HG03103 (cell line): ENCODE measurements at regions not wholly inside any gene's neighbourhood (a gene's known extent, or its start where the extent isn't known, plus 50 kb on each side); places are given as distances from the start of the nearest gene placed in this dataset.
"Not testable (repeated sequence)": the region's sequence is repeated elsewhere in the genome, so short reads cannot be mapped to it uniquely, and the experiment has no call there.

Experiments used
- ATAC-seq: cut with Tn5 transposase; IDR thresholded peaks from one replicate; pipeline ENCODE4 v1.9.1; 2021; ENCODE audit warnings: low read depth; ENCODE audit not compliant: unreplicated experiment

DNA sequence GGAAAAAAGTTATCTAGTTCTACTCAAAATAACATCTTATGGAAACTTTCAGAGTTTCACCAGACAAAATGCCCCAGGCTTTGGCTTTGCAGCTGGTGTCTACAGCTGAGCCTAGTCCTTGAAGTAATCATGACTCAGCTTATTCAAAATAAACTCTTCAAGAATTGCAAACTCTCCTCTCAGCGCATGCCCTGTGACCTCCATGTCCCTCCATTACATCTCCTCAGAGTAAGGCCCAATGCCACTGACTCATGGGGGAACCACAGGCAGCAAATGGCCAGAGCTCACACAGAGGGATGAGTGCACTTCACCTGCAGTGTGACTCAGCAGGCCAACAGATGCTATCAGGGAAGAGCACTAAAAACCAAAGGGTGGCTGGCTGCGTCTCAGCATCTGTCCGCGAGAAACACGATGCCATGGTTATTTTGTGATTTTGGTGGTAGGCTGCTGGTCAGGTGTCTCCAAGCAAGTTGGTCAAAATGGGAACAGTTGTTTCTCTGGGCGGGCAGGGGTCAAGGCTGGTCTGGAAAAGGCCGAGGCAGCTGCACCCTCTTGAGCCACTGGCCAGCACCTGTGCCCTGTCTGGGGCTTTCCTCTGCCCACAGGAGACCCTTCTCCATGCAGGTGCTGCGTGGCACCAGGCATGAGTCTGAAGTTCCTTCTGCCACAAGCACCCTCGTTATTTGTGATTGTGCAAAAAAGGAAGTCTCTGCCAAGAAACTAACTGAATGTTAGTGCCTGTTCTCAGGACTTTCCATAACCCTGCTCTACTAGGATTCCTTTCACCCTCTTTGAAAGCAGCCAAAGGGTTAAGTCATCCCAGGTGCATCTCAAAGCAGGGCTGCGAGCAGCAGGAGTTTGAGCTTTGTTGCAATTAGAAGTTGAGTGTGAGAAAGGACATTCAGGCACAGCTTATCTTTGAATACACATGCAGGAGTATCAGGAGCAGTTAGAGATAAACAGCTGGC lies 118.1 kb upstream of the PLGLB2 start:
- not testable (repeated sequence) for ATAC-seq

GRCh38 chr2:87630892-87631291 lies 117.0 kb upstream of the PLGLB2 start:
- ATAC-seq: not testable (repeated sequence)

DNA sequence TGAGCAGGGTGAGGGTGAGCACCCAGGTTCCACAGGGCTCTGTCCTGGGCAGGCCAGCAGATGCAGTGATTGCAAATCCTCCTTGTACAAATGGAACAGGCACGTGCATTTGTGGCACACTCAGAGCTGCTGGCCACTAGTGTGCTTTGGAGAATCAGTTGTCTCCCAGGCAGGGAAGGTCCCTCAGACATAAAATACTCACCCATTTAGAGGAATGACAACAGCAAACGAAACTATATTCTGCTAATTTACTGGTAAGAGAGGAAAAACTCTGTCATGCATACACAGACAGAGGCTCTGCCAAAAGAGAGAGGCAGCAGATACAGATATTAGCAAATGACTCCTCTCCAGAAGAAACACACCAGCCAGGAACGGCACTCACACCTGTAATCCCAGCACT lies 116.5 kb upstream of the PLGLB2 start:
- ATAC-seq: not testable (repeated sequence)

GRCh38 chr2:87633287-87633963 lies 114.5 kb upstream of the PLGLB2 start:
- ATAC-seq: not testable (repeated sequence)

GRCh38 chr2:87634106-87634505 lies 113.8 kb upstream of the PLGLB2 start:
- not testable (repeated sequence) for ATAC-seq

DNA sequence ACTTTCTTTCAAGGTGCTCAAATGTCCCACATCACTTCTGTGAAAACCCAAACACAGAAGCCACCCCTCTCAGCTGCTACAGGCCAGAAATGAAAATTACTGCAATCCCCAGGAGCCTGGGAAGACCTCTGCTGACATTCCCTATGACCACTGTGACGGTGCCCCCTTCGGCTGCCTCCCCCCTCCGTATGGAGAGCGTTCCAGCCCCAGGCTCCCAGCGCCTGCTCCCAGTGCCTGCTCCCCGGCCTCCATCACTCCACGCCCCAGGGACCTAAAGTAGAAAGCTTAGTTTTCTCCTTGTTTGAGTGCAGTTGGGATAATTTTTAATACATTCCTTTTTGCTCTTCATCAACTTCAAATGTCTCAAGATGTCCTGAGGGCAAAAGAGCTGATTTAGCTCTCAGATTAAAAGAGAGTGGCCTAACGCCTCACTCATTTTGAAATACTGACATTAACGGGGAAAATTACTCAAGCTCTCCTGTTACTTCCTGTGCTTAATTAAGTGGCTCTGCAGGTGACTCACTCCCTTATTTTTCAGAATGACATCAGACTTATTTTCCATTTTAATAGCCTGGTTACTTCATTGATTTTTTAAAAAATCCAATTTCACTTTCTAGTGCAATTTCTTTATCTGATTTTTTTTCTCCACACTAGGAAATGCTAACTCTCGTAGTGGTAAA lies 112.8 kb upstream of the PLGLB2 start:
- ATAC-seq: not testable (repeated sequence)

- not testable (repeated sequence) for ATAC-seq
Observed at GRCh38 chr2:87636246-87636645, 111.6 kb upstream of the PLGLB2 start.

DNA sequence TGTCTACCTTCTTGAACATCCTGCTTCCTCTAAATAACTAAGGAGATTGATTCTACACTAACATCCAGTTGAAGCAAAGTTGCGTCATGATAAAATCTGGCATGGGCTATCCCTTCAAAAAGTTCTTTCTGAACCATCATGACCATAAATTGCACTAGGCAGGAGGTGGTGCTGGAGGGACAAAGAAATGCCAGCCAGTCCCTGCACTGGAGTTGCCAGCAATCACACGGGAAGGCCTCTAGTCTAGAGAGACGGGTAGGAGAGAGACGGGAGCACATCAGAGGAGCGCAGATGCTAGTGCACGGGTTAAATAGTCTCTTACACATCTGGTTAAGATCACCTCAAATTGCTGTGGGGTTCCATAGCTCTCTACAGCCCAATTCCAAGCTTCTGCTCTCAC lies 111.2 kb upstream of the PLGLB2 start:
- ATAC-seq: not testable (repeated sequence)

DNA sequence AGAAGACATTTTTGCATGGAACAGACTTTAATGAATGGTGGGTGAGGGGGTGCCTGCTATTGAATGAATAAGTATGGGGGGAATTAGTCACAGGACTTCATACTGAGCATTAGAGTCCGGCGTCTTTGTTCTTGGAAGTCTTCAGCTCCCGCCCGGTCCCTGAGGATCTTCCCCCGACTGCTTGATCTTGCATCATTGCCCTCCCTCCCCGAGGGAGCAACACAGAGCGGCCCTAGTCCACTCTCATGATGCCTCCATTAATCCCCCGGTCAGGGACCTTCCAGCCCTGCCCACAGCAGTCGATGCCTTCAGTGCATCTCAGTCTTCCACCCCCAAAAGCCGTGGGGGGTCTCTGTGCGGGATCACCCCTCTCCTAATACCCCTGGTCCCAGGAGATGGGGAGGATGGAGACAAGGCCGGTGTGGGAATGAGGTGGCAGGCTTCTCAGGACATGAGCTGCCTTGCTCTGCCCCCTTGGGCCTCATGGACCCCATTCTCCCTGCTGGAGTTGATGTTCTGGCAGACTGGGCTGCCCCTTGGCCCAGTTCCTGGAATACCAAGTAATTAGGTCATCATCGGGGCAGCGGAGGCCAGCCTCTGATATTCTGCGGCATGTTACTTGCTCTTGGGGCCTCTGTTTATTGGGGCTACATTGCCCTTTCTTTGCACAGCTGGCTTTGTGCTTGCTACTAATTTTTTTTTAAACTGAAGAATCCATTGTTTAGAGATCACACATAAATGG lies 110.5 kb upstream of the PLGLB2 start:
- not testable (repeated sequence) for ATAC-seq

DNA sequence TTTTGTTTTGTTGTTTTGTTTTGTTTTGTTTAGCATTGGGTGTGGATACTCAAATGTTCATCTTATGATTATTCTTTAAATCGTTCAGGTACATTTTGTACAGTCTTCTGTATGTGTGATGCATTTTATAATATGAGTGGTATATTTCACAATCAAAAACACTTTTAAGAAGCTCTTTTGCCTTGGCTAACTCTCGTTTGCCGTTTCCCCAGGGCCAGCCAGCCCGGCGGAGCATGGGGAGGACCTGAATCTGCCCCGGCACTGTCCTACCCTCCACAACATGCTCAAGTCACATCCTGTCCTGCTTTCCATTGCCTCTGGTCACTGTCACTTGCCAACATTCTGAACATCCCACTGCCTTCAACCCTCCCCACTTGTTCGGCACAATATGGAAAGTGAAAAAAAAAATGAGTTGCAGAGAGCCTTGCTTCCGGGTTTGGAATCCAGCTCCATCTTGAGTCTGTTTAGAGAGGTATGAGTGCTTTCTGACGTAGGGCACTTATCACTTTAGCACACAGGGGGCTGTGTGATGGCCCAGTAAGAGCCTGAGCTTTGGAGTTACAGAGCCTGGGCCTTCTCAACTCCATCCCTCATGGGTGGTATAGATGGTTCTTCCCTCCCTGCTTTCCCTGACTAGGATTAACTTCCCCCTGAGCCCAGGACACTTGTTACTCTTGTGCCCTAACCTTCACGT lies 109.6 kb upstream of the PLGLB2 start:
- not testable (repeated sequence) for ATAC-seq

GRCh38 chr2:87638872-87639271 lies 109.0 kb upstream of the PLGLB2 start:
- not testable (repeated sequence) for ATAC-seq

DNA sequence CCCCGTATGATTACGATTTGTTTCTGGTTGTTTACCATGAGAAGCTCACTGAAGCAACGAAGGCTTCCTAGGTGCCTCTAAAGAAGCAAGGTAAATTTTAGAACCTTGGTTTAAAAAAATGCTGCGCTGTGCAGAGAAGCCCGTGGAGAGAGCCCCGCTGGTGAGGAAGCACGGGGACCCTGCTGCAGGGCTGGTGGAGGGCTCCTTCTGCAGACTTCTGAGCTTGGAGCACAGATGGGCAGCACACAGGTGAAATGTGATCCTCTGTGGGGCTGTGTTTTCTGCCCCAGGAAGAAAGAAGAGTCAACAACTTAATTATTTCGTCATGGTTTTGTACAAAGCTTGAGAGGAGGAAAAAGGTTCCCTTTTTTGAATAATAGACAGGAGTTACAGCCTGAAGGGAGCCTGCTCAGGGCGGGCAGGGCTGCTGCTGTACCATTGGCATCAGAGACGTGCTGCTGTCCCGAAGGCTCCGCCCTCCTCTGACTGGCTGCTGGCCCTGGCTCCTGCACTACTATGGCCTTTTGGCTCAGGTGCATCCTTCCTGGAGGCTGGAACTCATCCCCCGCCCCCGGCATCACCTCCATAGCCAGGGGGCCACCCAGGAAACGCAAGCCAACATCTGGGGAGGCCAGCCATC lies 108.0 kb upstream of the PLGLB2 start:
- ATAC-seq: not testable (repeated sequence)

DNA sequence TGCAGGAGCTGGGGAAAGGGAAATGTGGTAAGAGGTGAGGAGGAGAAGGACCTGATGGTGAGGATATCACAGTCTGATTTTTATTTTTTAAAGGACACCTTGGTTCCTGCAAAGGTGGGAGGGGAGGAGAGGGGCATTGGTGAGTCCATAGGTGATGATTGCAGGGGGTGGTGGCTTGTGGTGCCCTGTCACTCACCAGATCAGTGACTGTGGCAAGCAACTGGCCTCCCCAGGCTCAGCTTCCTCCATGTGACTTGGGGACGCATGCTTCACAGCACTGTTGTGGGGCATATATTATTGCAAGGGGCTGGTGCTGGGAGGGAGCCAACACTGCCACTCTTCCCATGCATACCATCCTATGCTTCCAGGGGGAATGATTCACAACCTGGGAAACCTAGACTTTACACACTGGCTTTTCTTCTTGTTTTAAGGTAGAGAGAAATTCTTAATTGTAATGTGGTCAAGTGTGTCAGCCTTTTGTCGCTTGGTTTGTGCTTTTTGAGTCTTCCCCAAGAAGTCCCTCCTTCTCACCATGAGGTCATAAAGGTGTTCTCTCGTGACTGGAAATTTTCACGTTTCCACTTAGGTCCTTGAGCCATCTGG lies 106.8 kb upstream of the PLGLB2 start:
- ATAC-seq: not testable (repeated sequence)

- ATAC-seq: not testable (repeated sequence)
Observed at GRCh38 chr2:87643165-87643564, 104.7 kb upstream of the PLGLB2 start.

GRCh38 chr2:87647737-87648498 lies 100.0 kb upstream of the PLGLB2 start:
- ATAC-seq: not testable (repeated sequence)

DNA sequence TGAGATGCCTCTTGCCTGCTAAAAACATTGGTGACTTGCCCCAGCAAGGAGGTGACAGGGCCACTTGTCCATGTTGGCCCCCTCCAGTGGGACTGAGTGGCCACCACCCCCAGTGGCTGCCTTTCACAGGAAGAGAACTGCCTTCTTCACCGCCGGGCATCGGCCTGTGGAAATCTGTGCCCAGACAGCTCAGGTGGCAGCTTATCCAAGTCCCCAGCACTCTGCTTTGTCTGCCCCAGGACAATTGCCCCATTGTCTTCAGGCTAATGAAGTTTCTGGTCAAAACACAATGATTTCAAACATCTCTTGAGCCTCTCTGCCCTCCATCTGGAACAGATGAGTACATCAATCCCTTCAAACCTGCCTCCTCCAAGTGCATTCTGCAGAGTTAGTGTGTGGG lies 99.1 kb upstream of the PLGLB2 start:
- not testable (repeated sequence) for ATAC-seq

DNA sequence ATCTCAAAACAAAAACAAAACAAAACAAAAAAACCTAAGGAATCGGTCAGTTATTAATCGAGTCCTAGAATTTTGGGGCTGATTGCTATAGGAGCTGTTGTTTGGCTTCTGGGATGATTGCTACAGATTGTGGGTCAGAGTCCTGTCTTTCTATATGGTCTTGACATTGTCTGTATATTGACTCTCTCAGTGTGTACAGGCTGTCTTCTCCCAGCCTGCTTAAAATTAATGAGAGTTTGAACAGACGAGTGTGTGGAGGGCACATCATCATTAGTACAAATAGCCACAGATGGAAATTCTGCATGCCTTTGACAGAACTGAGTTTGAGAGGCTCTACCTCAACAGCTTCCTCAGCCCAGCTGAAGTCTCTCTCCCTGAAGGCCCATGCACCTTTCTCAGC lies 98.0 kb upstream of the PLGLB2 start:
- not testable (repeated sequence) for ATAC-seq

GRCh38 chr2:87650837-87651236 lies 97.0 kb upstream of the PLGLB2 start:
- ATAC-seq: not testable (repeated sequence)
